Stimulated activated CD8-positive, alpha-beta memory T cell treated with anti-CD3 and anti-CD28 coated beads, Interleukin-12 subunit alpha, Interleukin-12 subunit beta, amount 100 ng/mL, for 1 hour (primary cell): ENCODE measurements at regions not wholly inside any gene's neighbourhood (a gene's known extent, or its start where the extent isn't known, plus 50 kb on each side); places are given as distances from the start of the nearest gene placed in this dataset.

Experiments
- DNase-seq: peaks from one replicate; pipeline ENCODE4 v3.0.0-alpha.2; 2020; ENCODE audit warnings: low read depth

- no peak for DNase-seq
Measured at GRCh38 chr2:198408171-198408570, 603.8 kb downstream of the PLCL1 start.

GRCh38 chr2:198405311-198405710, 600.9 kb downstream of the PLCL1 start:
- no peak for DNase-seq

GRCh38 chr2:198401644-198402043, 597.3 kb downstream of the PLCL1 start:
- no peak for DNase-seq

GRCh38 chr2:198400999-198401398, 596.6 kb downstream of the PLCL1 start:
- no peak for DNase-seq

- no peak for DNase-seq
Measured at GRCh38 chr2:198394208-198394607, 589.8 kb downstream of the PLCL1 start.

- DNase-seq, result no peak
Measured at GRCh38 chr2:198390670-198391069, 586.3 kb downstream of the PLCL1 start.

- no peak for DNase-seq
Measured at GRCh38 chr2:198387677-198388076, 583.3 kb downstream of the PLCL1 start.

GRCh38 chr2:198385856-198386255, 581.5 kb downstream of the PLCL1 start:
- DNase-seq, result no peak

- DNase-seq, result no peak
Measured at GRCh38 chr2:198385326-198385725, 580.9 kb downstream of the PLCL1 start.

- no peak for DNase-seq
Measured at GRCh38 chr2:198383392-198383791, 579.0 kb downstream of the PLCL1 start.

- DNase-seq, result no peak
Measured at GRCh38 chr2:198382811-198383210, 578.4 kb downstream of the PLCL1 start.

- DNase-seq, result no peak
Measured at GRCh38 chr2:198376677-198377076, 572.3 kb downstream of the PLCL1 start.

GRCh38 chr2:198375083-198375410, 570.7 kb downstream of the PLCL1 start:
- DNase-seq, result no peak

- no peak for DNase-seq
Measured at GRCh38 chr2:198374375-198375082, 570.1 kb downstream of the PLCL1 start.

- DNase-seq, result no peak
Measured at GRCh38 chr2:198371921-198372543, 567.6 kb downstream of the PLCL1 start.

- no peak for DNase-seq
Measured at GRCh38 chr2:198371329-198371728, 566.9 kb downstream of the PLCL1 start.

GRCh38 chr2:198368089-198368488, 563.7 kb downstream of the PLCL1 start:
- DNase-seq, result no peak

GRCh38 chr2:198362740-198363139, 558.3 kb downstream of the PLCL1 start:
- no peak for DNase-seq

GRCh38 chr2:198359308-198359707, 554.9 kb downstream of the PLCL1 start:
- DNase-seq, result no peak

- DNase-seq, result no peak
Measured at GRCh38 chr2:198356157-198356556, 551.8 kb downstream of the PLCL1 start.

GRCh38 chr2:198351647-198352046, 547.3 kb downstream of the PLCL1 start:
- no peak for DNase-seq

GRCh38 chr2:198347946-198348345, 543.6 kb downstream of the PLCL1 start:
- no peak for DNase-seq

- DNase-seq, result no peak
Measured at GRCh38 chr2:198347349-198347748, 543.0 kb downstream of the PLCL1 start.

GRCh38 chr2:198343471-198343870, 539.1 kb downstream of the PLCL1 start:
- DNase-seq, result no peak
